ENCODE measurements at regions not wholly inside any gene's neighbourhood (a gene's known extent, or its start where the extent isn't known, plus 50 kb on each side); places are given as distances from the start of the nearest gene placed in this dataset.

- TF ChIP-seq POLR2A (IDR thresholded peaks at IDR 0.05; ENCODE audit: low read depth, low read length) (no peak), POLR2AphosphoS5 (IDR thresholded peaks at IDR 0.05; ENCODE audit: low read depth, low read length) (no peak), TAF1 (IDR thresholded peaks at IDR 0.05; ENCODE audit: borderline replicate concordance, low read depth, low read length) (no peak)
Measured at GRCh38 chr6:104484191-104484590, 375.5 kb downstream of the HACE1 start.

Measured in GM12892 (cell line).